H1 (cell line): ENCODE measurements at regions not wholly inside any gene's neighbourhood (a gene's known extent, or its start where the extent isn't known, plus 50 kb on each side); places are given as distances from the start of the nearest gene placed in this dataset.
"Not testable (repeated sequence)": the region's sequence is repeated elsewhere in the genome, so short reads cannot be mapped to it uniquely, and the experiment has no call there.

Experiments
- CTCF ChIA-PET: fragments of 300-600 bp; sonication (Branson Sonifier 250); formaldehyde crosslinking; loops from one replicate; lab custom pipeline; 2021; ENCODE audit not compliant: partially characterized antibody; lab: Charles Lee
- POLR2A ChIA-PET: fragments of 300-600 bp; sonication (Branson Sonifier 250); formaldehyde crosslinking; loops from one replicate; lab custom pipeline; 2021; ENCODE audit warnings: inconsistent platforms; ENCODE audit not compliant: partially characterized antibody; lab: Charles Lee
- DNase-seq, 2 experiments: peaks; one replicate each; pipeline versions ENCODE4 v3.0.0 to v3.0.0-alpha.2; 2010 to 2022; ENCODE audit warnings: low spot score in 2 of 2, low read depth in 1 of 2, mixed read lengths in 1 of 2
- FAIRE-seq: peaks from 2 replicates; lab custom pipeline; 2011; peaks lifted over from hg19 to GRCh38; lab: Jason Lieb, UNC
- H2AFZ ChIP-seq: 2 replicates; pipeline ENCODE4 v1.8.1; 2012; ENCODE audit warnings: low read length, inconsistent platforms
- H2AK5ac ChIP-seq: 2 replicates; pipeline ENCODE4 v1.6.1; 2013; ENCODE audit warnings: low read depth, low read length
- H2BK120ac ChIP-seq: replicated peaks from 2 replicates; pipeline ENCODE3; 2013; ENCODE audit warnings: low read depth, low read length, inconsistent platforms
- H2BK12ac ChIP-seq: 2 replicates; pipeline ENCODE4 v1.6.1; 2013; ENCODE audit warnings: low read depth, low read length
- H2BK15ac ChIP-seq: 2 replicates; pipeline ENCODE4 v1.6.1; 2013; ENCODE audit warnings: low read length
- H2BK20ac ChIP-seq: 2 replicates; pipeline ENCODE4 v1.6.1; 2013; ENCODE audit warnings: low read length
- H2BK5ac ChIP-seq: 2 replicates; pipeline ENCODE4 v1.6.1; 2013; ENCODE audit warnings: low read depth, low read length
- H3K14ac ChIP-seq: 2 replicates; pipeline ENCODE4 v1.6.1; 2013; ENCODE audit warnings: inconsistent platforms; ENCODE audit not compliant: insufficient read length
- H3K18ac ChIP-seq: 2 replicates; pipeline ENCODE4 v1.6.1; 2013; ENCODE audit warnings: low read length; ENCODE audit errors: extremely low read depth
- H3K23ac ChIP-seq: 2 replicates; pipeline ENCODE4 v1.6.1; 2013; ENCODE audit warnings: inconsistent platforms; ENCODE audit not compliant: insufficient read length
- H3K23me2 ChIP-seq: 2 replicates; pipeline ENCODE4 v1.6.1; 2013; ENCODE audit warnings: low read depth, low read length
- H3K27ac ChIP-seq: 2 replicates; pipeline ENCODE4 v1.6.1; 2011; ENCODE audit warnings: low read depth, low read length, inconsistent platforms
- H3K27me3 ChIP-seq, 4 experiments: replicated peaks in 1 of 4; 1 replicate in 1 of 4; 2 replicates in 3 of 4; pipeline versions ENCODE4 v1.6.1 to v1.8.1; 2011 to 2013; ENCODE audit warnings: low read length in 3 of 4, mild to moderate bottlenecking in 3 of 4, inconsistent platforms in 2 of 4, mixed read lengths in 2 of 4, moderate library complexity in 1 of 4; ENCODE audit not compliant: control insufficient read depth in 3 of 4, insufficient read depth in 3 of 4; ENCODE audit errors: extremely low read depth in 1 of 4
- H3K36me3 ChIP-seq, 4 experiments: 2 replicates each; pipeline versions ENCODE4 v1.6.1 to v1.8.1; 2011 to 2013; ENCODE audit warnings: mild to moderate bottlenecking in 4 of 4, low read length in 3 of 4, moderate library complexity in 2 of 4, control low read depth in 1 of 4, inconsistent platforms in 1 of 4; ENCODE audit not compliant: insufficient read depth in 4 of 4, control insufficient read depth in 2 of 4
- H3K4ac ChIP-seq: replicated peaks from 2 replicates; pipeline ENCODE3; 2013; ENCODE audit warnings: low read length, low read depth, mixed read lengths, inconsistent platforms; ENCODE audit not compliant: insufficient read length
- H3K4me1 ChIP-seq, 4 experiments: replicated peaks in 1 of 4; 1 replicate in 1 of 4; 2 replicates in 3 of 4; pipeline versions ENCODE4 v1.6.1 to v1.8.1; 2011 to 2013; ENCODE audit warnings: low read length in 3 of 4, inconsistent platforms in 2 of 4, mixed read lengths in 1 of 4; ENCODE audit not compliant: insufficient read depth in 4 of 4, control insufficient read depth in 3 of 4
- H3K4me2 ChIP-seq, 2 experiments: 2 replicates each; pipeline versions ENCODE4 v1.6.1 to v1.8.1; 2011 to 2013; ENCODE audit warnings: low read depth in 2 of 2, low read length in 2 of 2, control low read depth in 1 of 2, inconsistent platforms in 1 of 2, mild to moderate bottlenecking in 1 of 2; ENCODE audit not compliant: insufficient read depth in 1 of 2
- H3K4me3 ChIP-seq, 4 experiments: fragments of 200-600, 300-600 bp in 1 of 4; sonication (generic), shearing (Covaris generic), sonication (Bioruptor Twin) in 1 of 4; 2 replicates each; pipeline versions ENCODE4 v1.5.1 to v1.8.1; 2011 to 2016; ENCODE audit warnings: low read length in 4 of 4, low read depth in 3 of 4, control low read depth in 2 of 4, inconsistent platforms in 2 of 4, mild to moderate bottlenecking in 2 of 4, mixed read lengths in 1 of 4, moderate library complexity in 1 of 4; ENCODE audit not compliant: insufficient read depth in 2 of 4; ENCODE audit errors: extremely low read depth in 1 of 4
- H3K56ac ChIP-seq: replicated peaks from 2 replicates; pipeline ENCODE3; 2013; ENCODE audit warnings: low read depth, mild to moderate bottlenecking, mixed read lengths, low read length, inconsistent platforms; ENCODE audit not compliant: insufficient read length
- H3K79me1 ChIP-seq: 2 replicates; pipeline ENCODE4 v1.6.1; 2013; ENCODE audit warnings: low read depth, low read length, control low read depth
- H3K79me2 ChIP-seq, 2 experiments: 2 replicates each; pipeline versions ENCODE4 v1.6.1 to v1.8.1; 2012 to 2013; ENCODE audit warnings: low read length in 2 of 2, mild to moderate bottlenecking in 2 of 2, inconsistent platforms in 1 of 2; ENCODE audit not compliant: insufficient read depth in 2 of 2, control insufficient read depth in 1 of 2
- H3K9ac ChIP-seq, 4 experiments: replicated peaks in 1 of 4; 1 replicate in 1 of 4; 2 replicates in 3 of 4; pipeline versions ENCODE4 v1.6.1 to v1.8.1; 2011 to 2013; ENCODE audit warnings: low read depth in 3 of 4, low read length in 3 of 4, control low read depth in 2 of 4, mild to moderate bottlenecking in 2 of 4, moderate library complexity in 2 of 4, inconsistent platforms in 1 of 4; ENCODE audit errors: extremely low read depth in 1 of 4
- H3K9me3 ChIP-seq, 2 experiments: 2 replicates each; pipeline versions ENCODE4 v1.6.1 to v1.8.1; 2012 to 2013; ENCODE audit warnings: mild to moderate bottlenecking in 2 of 2, moderate library complexity in 2 of 2, control low read depth in 1 of 2, inconsistent platforms in 1 of 2, low read depth in 1 of 2, low read length in 1 of 2, mixed read lengths in 1 of 2; ENCODE audit not compliant: insufficient read depth in 2 of 2
- H4K20me1 ChIP-seq, 2 experiments: replicated peaks in 1 of 2; 2 replicates each; pipeline versions ENCODE3 to v1.8.1; 2011 to 2013; ENCODE audit warnings: inconsistent platforms in 2 of 2, low read length in 2 of 2, mild to moderate bottlenecking in 1 of 2; ENCODE audit not compliant: insufficient read depth in 2 of 2, control insufficient read depth in 1 of 2
- H4K5ac ChIP-seq: 2 replicates; pipeline ENCODE4 v1.6.1; 2013; ENCODE audit warnings: low read length, low read depth, mixed read lengths, inconsistent platforms; ENCODE audit not compliant: insufficient read length
- H4K8ac ChIP-seq: 2 replicates; pipeline ENCODE4 v1.8.0; 2013; ENCODE audit warnings: mild to moderate bottlenecking, moderate library complexity, low read length, inconsistent platforms; ENCODE audit not compliant: insufficient read depth; ENCODE audit errors: extremely low read depth
- H4K91ac ChIP-seq: replicated peaks from 2 replicates; pipeline ENCODE3; 2013; ENCODE audit warnings: low read length, mixed read lengths, inconsistent platforms; ENCODE audit not compliant: insufficient read length
- WGBS, 2 experiments: shearing (Covaris generic) in 1 of 2; methylation state at CpG; one replicate each; pipeline versions ENCODE4 v1.1.6 to v1.1.7; 2013 to 2015; ENCODE audit warnings: low lambda C conversion rate in 2 of 2, mixed read lengths in 2 of 2, inconsistent platforms in 1 of 2, low coverage in 1 of 2, missing lambda C conversion rate in 1 of 2; ENCODE audit not compliant: insufficient replicate concordance in 2 of 2, insufficient coverage in 1 of 2, insufficient read length in 1 of 2; ENCODE audit errors: extremely low coverage in 1 of 2, missing lambda C conversion rate in 1 of 2; 5-methylcytosine and 5-hydroxymethylcytosine counted together

GRCh38 chr3:75425379-75425778, 238.7 kb upstream of the FRG2C start:
- 95% methylated on average over 11 of the region's 11 CpGs; no CpG with 5 or more reads in 1 of the 2 experiments for WGBS, 2 experiments
- H2BK15ac ChIP-seq, H4K91ac ChIP-seq, H2AK5ac ChIP-seq, H4K20me1 ChIP-seq, H4K8ac ChIP-seq, H3K23me2 ChIP-seq, H2AFZ ChIP-seq, H3K27ac ChIP-seq, H3K27me3 ChIP-seq, POLR2A ChIA-PET, H3K9ac ChIP-seq, H3K4me1 ChIP-seq, H4K5ac ChIP-seq, H2BK5ac ChIP-seq, H3K14ac ChIP-seq, H2BK20ac ChIP-seq, H3K23ac ChIP-seq, H3K9me3 ChIP-seq, FAIRE-seq, H3K4me2 ChIP-seq, H3K18ac ChIP-seq, H3K79me2 ChIP-seq, H2BK120ac ChIP-seq, H2BK12ac ChIP-seq, H3K4me3 ChIP-seq, DNase-seq, H3K56ac ChIP-seq, H3K79me1 ChIP-seq, H3K4ac ChIP-seq: not testable (repeated sequence)
- peaks cover 0 to 12% (median 5%) of the 10 kb centered on the region in 4 experiments; a peak in 3 of 8 replicates for H3K36me3 ChIP-seq
- CTCF ChIA-PET: interaction anchor here (1.1 kb wide), 1 partner anchor 233 kb away, joined by 5 read pairs; no protein-coding TSS in a partner anchor

GRCh38 chr3:75427486-75427885, 236.6 kb upstream of the FRG2C start:
- H3K4me2 ChIP-seq, H2AFZ ChIP-seq, H3K14ac ChIP-seq, H3K23me2 ChIP-seq, H3K4ac ChIP-seq, H3K27ac ChIP-seq, H3K4me3 ChIP-seq, FAIRE-seq, H4K5ac ChIP-seq, POLR2A ChIA-PET, H3K79me2 ChIP-seq, H2BK5ac ChIP-seq, H3K27me3 ChIP-seq, H3K56ac ChIP-seq, DNase-seq, H3K9me3 ChIP-seq, H2AK5ac ChIP-seq, H2BK12ac ChIP-seq, H3K4me1 ChIP-seq, H4K20me1 ChIP-seq, H4K8ac ChIP-seq, H2BK15ac ChIP-seq, H3K9ac ChIP-seq, H3K79me1 ChIP-seq, H2BK120ac ChIP-seq, H3K18ac ChIP-seq, H4K91ac ChIP-seq, H3K23ac ChIP-seq, H2BK20ac ChIP-seq: not testable (repeated sequence)
- CTCF ChIA-PET: interaction anchor here (0.7 to 5.8 kb wide), 6 partner anchors 87 to 173 kb away, joined by 3 to 26 read pairs (median 3); no protein-coding TSS in a partner anchor
- H3K36me3 ChIP-seq: peaks cover 0 to 12% (median 5%) of the 10 kb centered on the region in 4 experiments; a peak in 3 of 8 replicates
- 92% methylated on average over 9 of the region's 9 CpGs; no CpG with 5 or more reads in 1 of the 2 experiments for WGBS, 2 experiments
